Caco-2 (cell line): ENCODE measurements at regions not wholly inside any gene's neighbourhood (a gene's known extent, or its start where the extent isn't known, plus 50 kb on each side); places are given as distances from the start of the nearest gene placed in this dataset.
A peak's percentile ranks its signal among the peaks of the same experiment; 100 is the strongest.

ENCODE experiments used
- BruUV-seq: library from RNA; stranded (reverse); fragments of 400-500 nt; replicated peaks from 2 replicates; lab custom pipeline; 2021; lab: Mats Ljungman, UMichigan
- CTCF ChIA-PET: fragments of 300-600 bp; sonication (Branson Sonifier 250); formaldehyde crosslinking; loops from one replicate; lab custom pipeline; 2022; ENCODE audit warnings: antibody characterized with exemption; lab: Charles Lee
- POLR2A ChIA-PET: fragments of 300-600 bp; sonication (Branson Sonifier 250); formaldehyde crosslinking; loops from one replicate; lab custom pipeline; 2022; ENCODE audit warnings: antibody characterized with exemption; lab: Charles Lee
- DNase-seq, 2 experiments: peaks; one replicate each; pipeline versions ENCODE4 v3.0.0 to v3.0.0-alpha.2; 2020 to 2022
- H3K27me3 ChIP-seq: replicated peaks from 2 replicates; pipeline ENCODE4 v1.6.0; 2011; ENCODE audit warnings: low read length; ENCODE audit not compliant: control insufficient read depth, insufficient read depth
- H3K36me3 ChIP-seq: 2 replicates; pipeline ENCODE4 v1.5.1; 2011; ENCODE audit warnings: low read length; ENCODE audit not compliant: control insufficient read depth, insufficient read depth
- H3K4me1 ChIP-seq: fragments of 250-450 bp; sonication (Bioruptor Pico); 2 replicates; pipeline ENCODE4 v1.5.1; 2020; ENCODE audit warnings: mild to moderate bottlenecking
- H3K4me3 ChIP-seq: 2 replicates; pipeline ENCODE4 v1.5.1; 2011; ENCODE audit warnings: low read depth, mild to moderate bottlenecking, control low read depth, low read length
- H3K9me3 ChIP-seq: fragments of 250-450 bp; sonication (Bioruptor Pico); 2 replicates; pipeline ENCODE4 v1.5.1; 2020; ENCODE audit warnings: mild to moderate bottlenecking, moderate library complexity
- H3K27ac Mint-ChIP-seq: one replicate; pipeline ENCODE4 v1.8.0; 2022; ENCODE audit warnings: mixed read lengths; ENCODE audit not compliant: unreplicated experiment
- H3K27me3 Mint-ChIP-seq: one replicate; pipeline ENCODE4 v1.8.0; 2022; ENCODE audit warnings: mixed read lengths; ENCODE audit not compliant: insufficient read depth, unreplicated experiment
- H3K36me3 Mint-ChIP-seq: one replicate; pipeline ENCODE4 v1.8.0; 2022; ENCODE audit warnings: mild to moderate bottlenecking, mixed read lengths; ENCODE audit not compliant: insufficient read depth, unreplicated experiment
- H3K4me1 Mint-ChIP-seq: one replicate; pipeline ENCODE4 v1.8.0; 2022; ENCODE audit warnings: low read depth, mixed read lengths; ENCODE audit not compliant: unreplicated experiment
- H3K4me3 Mint-ChIP-seq: one replicate; pipeline ENCODE4 v1.8.0; 2022; ENCODE audit warnings: mild to moderate bottlenecking, moderate library complexity, mixed read lengths; ENCODE audit not compliant: unreplicated experiment
- H3K9me3 Mint-ChIP-seq: one replicate; pipeline ENCODE4 v1.8.0; 2022; ENCODE audit warnings: mixed read lengths; ENCODE audit not compliant: unreplicated experiment
- intact Hi-C: fragments of 100-400 bp; cut with micrococcal nuclease; formaldehyde crosslinking; loops from one replicate; pipeline ENCODE4 v1.10.0; 2022; ENCODE audit not compliant: unreplicated experiment
- TF ChIP-seq, protein P1 (sequence below), 2 experiments: fragments of 200-600 bp in 1 of 2; IDR thresholded peaks; 1 replicate in 1 of 2; 2 replicates in 1 of 2; pipeline versions ENCODE4 v1.5.1 to v1.8.0; 2011 to 2022; ENCODE audit warnings: antibody characterized with exemption in 1 of 2, control low read depth in 1 of 2, inconsistent platforms in 1 of 2, low read depth in 1 of 2, low read length in 1 of 2, mild to moderate bottlenecking in 1 of 2, moderate library complexity in 1 of 2; ENCODE audit not compliant: insufficient read depth in 1 of 2, severe bottlenecking in 1 of 2, unreplicated experiment in 1 of 2

DNA sequence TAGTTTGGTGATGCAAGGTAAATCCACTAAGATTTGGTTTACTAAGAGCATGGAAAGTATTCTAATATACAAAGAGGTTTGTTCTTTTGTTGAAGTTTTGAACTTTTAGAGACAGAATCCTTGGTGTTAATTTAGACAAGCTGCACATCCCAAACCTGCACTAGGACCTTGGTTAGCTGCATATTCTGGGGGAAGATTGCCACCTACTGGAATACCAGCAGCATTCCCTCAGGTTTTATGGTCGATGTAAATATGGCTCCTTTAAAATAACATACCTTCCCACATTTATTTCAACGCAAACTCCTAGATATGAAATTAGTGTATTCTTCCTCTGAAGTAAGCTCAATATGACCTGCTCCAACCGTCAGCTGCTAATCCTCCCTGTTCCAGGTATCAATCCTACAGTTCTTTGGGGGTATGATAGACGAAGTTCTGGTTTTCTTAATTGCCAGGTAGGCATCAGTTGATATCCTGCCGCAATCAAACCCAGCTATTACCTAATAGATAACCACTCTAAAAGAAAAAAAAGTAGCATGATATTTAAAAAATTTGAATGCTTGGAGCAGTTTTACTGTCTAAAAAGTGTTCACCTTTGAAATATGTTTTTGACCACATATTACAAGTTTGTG is 624.1 kb downstream of the ISL1 start:
- intact Hi-C loops: loop anchor here (1.0 to 10.0 kb wide), 5 partner anchors 347 to 1048 kb away; no protein-coding TSS in a partner anchor
- H3K4me3 ChIP-seq: no peak overlapping the region
- no peaks in the 10 kb centered on the region for H3K4me1 Mint-ChIP-seq
- H3K36me3 ChIP-seq: no peaks in the 10 kb centered on the region
- DNase-seq: peak; percentile 42 to 49
- no peaks in the 10 kb centered on the region for H3K27me3 ChIP-seq
- CTCF ChIA-PET: interaction anchor here (0.9 to 1.5 kb wide), 2 partner anchors 144 to 1044 kb away, joined by 3 to 6 read pairs; no protein-coding TSS in a partner anchor
- H3K9me3 ChIP-seq: no peaks in the 10 kb centered on the region
- H3K4me1 ChIP-seq: no peaks in the 10 kb centered on the region
- H3K9me3 Mint-ChIP-seq: no peaks in the 10 kb centered on the region
- no peaks in the 10 kb centered on the region for H3K27me3 Mint-ChIP-seq
- POLR2A ChIA-PET: no interaction called here
- no peak overlapping the region for H3K4me3 Mint-ChIP-seq
- no peak overlapping the region for H3K27ac Mint-ChIP-seq
- H3K36me3 Mint-ChIP-seq: no peaks in the 10 kb centered on the region
- TF ChIP-seq, protein P1, sequence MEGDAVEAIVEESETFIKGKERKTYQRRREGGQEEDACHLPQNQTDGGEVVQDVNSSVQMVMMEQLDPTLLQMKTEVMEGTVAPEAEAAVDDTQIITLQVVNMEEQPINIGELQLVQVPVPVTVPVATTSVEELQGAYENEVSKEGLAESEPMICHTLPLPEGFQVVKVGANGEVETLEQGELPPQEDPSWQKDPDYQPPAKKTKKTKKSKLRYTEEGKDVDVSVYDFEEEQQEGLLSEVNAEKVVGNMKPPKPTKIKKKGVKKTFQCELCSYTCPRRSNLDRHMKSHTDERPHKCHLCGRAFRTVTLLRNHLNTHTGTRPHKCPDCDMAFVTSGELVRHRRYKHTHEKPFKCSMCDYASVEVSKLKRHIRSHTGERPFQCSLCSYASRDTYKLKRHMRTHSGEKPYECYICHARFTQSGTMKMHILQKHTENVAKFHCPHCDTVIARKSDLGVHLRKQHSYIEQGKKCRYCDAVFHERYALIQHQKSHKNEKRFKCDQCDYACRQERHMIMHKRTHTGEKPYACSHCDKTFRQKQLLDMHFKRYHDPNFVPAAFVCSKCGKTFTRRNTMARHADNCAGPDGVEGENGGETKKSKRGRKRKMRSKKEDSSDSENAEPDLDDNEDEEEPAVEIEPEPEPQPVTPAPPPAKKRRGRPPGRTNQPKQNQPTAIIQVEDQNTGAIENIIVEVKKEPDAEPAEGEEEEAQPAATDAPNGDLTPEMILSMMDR (IDR thresholded peaks at IDR 0.05; ENCODE audit: insufficient read depth in 1 of 2, low read depth in 1 of 2, low read length in 1 of 2, severe bottlenecking in 1 of 2, unreplicated experiment in 1 of 2): peak; percentile 67 to 81
- BruUV-seq: no TSS peak

DNA sequence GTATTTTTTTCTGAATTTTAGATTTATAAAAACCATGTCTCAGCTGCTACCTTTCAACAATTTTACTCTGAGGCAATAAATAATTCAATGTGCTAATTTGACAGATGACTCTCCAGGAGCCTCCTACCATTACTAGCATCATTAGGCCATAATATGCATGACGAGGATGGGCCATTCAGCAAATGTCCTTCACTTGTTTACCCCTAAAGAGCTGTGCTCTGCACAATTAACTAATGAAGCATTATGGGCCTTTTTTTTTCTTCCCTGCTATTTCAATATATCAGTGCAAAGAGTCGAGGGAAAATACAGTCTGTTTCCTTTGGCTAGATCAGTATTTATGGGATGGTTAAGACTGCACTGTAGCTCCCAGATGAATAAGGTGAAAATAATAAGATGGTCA is 627.2 kb downstream of the ISL1 start:
- ChIA-PET CTCF (no interaction called here), POLR2A (no interaction called here)
- intact Hi-C loops: no loop called here

DNA sequence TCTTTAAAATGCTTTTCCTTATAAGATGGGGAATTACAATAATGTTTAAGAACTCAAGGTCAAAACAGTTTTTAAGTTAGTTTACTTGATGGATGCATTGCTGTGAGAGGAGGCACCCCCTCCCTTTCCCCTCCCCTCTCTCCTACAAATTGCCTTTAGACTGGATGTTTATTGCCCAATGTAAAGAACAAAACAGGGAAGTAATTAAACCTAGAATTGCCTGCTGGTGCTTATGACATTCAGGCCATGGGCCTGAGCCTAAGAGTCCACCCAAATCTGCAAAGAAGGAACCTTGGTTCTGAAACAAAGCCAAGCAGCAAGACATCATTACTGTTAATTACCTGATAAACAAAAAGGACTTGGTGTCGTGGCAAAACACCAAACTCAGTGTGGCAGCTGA is 630.3 kb downstream of the ISL1 start:
- TF ChIP-seq, protein P1 (IDR thresholded peaks at IDR 0.05; ENCODE audit: insufficient read depth in 1 of 2, low read depth in 1 of 2, low read length in 1 of 2, severe bottlenecking in 1 of 2, unreplicated experiment in 1 of 2): no peak
- no peaks in the 10 kb centered on the region for H3K27me3 Mint-ChIP-seq
- Histone ChIP-seq H3K4me1 (no peaks in the 10 kb centered on the region), H3K9me3 (no peaks in the 10 kb centered on the region), H3K27me3 (no peaks in the 10 kb centered on the region), H3K4me3 (no peak overlapping the region), H3K36me3 (no peaks in the 10 kb centered on the region)
- no peaks in the 10 kb centered on the region for H3K36me3 Mint-ChIP-seq
- DNase-seq: no peak
- no peaks in the 10 kb centered on the region for H3K4me1 Mint-ChIP-seq
- no peak overlapping the region for H3K27ac Mint-ChIP-seq
- H3K4me3 Mint-ChIP-seq: no peak overlapping the region
- ChIA-PET POLR2A (no interaction called here), CTCF (no interaction called here)
- no TSS peak for BruUV-seq
- no peaks in the 10 kb centered on the region for H3K9me3 Mint-ChIP-seq
- intact Hi-C loops: no loop called here

More for the DNA sequence above, 627.2 kb downstream of the ISL1 start:
- DNase-seq: no peak
- Mint-ChIP-seq H3K27me3 (no peaks in the 10 kb centered on the region), H3K27ac (no peak overlapping the region), H3K4me1 (no peaks in the 10 kb centered on the region), H3K36me3 (no peaks in the 10 kb centered on the region), H3K9me3 (no peaks in the 10 kb centered on the region), H3K4me3 (no peak overlapping the region)
- Histone ChIP-seq H3K9me3 (no peaks in the 10 kb centered on the region), H3K4me3 (no peak overlapping the region), H3K36me3 (no peaks in the 10 kb centered on the region), H3K4me1 (no peaks in the 10 kb centered on the region), H3K27me3 (no peaks in the 10 kb centered on the region)
- TF ChIP-seq, protein P1 (IDR thresholded peaks at IDR 0.05; ENCODE audit: insufficient read depth in 1 of 2, low read depth in 1 of 2, low read length in 1 of 2, severe bottlenecking in 1 of 2, unreplicated experiment in 1 of 2): no peak
- no TSS peak for BruUV-seq
